MM.1S (cell line): ENCODE measurements at regions not wholly inside any gene's neighbourhood (a gene's known extent, or its start where the extent isn't known, plus 50 kb on each side); places are given as distances from the start of the nearest gene placed in this dataset.

Source experiments
- CTCF ChIP-seq: fragments of 300-600 bp; sonication (generic); IDR thresholded peaks from 2 replicates; pipeline ENCODE4 v1.5.1; 2016; ENCODE audit warnings: antibody characterized with exemption, low read length, mixed read lengths
- EZH2 ChIP-seq: fragments of 300-600 bp; sonication (generic); optimal IDR thresholded peaks from 2 replicates; pipeline ENCODE3; 2017; ENCODE audit warnings: low read depth, mild to moderate bottlenecking, antibody characterized with exemption, low read length, mixed read lengths
- EZH2phosphoT487 ChIP-seq: fragments of 300-600 bp; sonication (generic); IDR thresholded peaks from 2 replicates; pipeline ENCODE4 v1.6.1; 2018; ENCODE audit warnings: antibody characterized with exemption, low read length

GRCh38 chr6:25122001-25122400, 157.2 kb upstream of the CARMIL1 start:
- no peak for TF ChIP-seq CTCF
- no peak for TF ChIP-seq EZH2
- TF ChIP-seq EZH2phosphoT487: no peak
